B cell (primary cell): ENCODE measurements at regions not wholly inside any gene's neighbourhood (a gene's known extent, or its start where the extent isn't known, plus 50 kb on each side); places are given as distances from the start of the nearest gene placed in this dataset.

Experiments
- ATAC-seq: fragments of 200-7000 bp; cut with Tn5 transposase; one replicate; pipeline ENCODE4 v1.10.0; 2021; ENCODE audit warnings: low read depth, mild to moderate bottlenecking, moderate number of reproducible peaks, moderate library complexity
- CTCF ChIA-PET: fragments of 350-600 bp; sonication (Branson Sonifier 250); formaldehyde crosslinking; loops from one replicate; lab custom pipeline; 2021; ENCODE audit warnings: antibody characterized with exemption, inconsistent platforms; lab: Charles Lee
- POLR2A ChIA-PET: fragments of 350-600 bp; sonication (Branson Sonifier 250); formaldehyde crosslinking; loops from one replicate; lab custom pipeline; 2021; ENCODE audit warnings: antibody characterized with exemption; lab: Charles Lee
- DNase-seq: peaks from one replicate; pipeline ENCODE4 v3.0.0; 2013
- H2AFZ ChIP-seq: 2 replicates; pipeline ENCODE4 v1.6.1; 2012; ENCODE audit warnings: mild to moderate bottlenecking, low read depth, low read length; ENCODE audit not compliant: insufficient read depth, poor library complexity, severe bottlenecking
- H3K27ac ChIP-seq, 2 donors: 1 replicate in 1 of 2; 2 replicates in 1 of 2; pipeline ENCODE4 v1.5.1; 2012 to 2013; ENCODE audit warnings: low read length in 2 of 2, mild to moderate bottlenecking in 2 of 2, moderate library complexity in 1 of 2
- H3K27me3 ChIP-seq, 4 experiments: fragments of 200-600 bp in 1 of 4; sonication (generic) in 1 of 4; replicated peaks in 1 of 4; 1 replicate in 2 of 4; 2 replicates in 2 of 4; pipeline versions ENCODE4 v1.6.1 to v1.7.0; 2013 to 2016; ENCODE audit warnings: low read length in 3 of 4, mild to moderate bottlenecking in 2 of 4, mixed read lengths in 1 of 4, moderate library complexity in 1 of 4; ENCODE audit not compliant: insufficient read depth in 4 of 4, control insufficient read depth in 3 of 4; ENCODE audit errors: control extremely low read depth in 1 of 4
- H3K36me3 ChIP-seq, 2 experiments: replicated peaks in 1 of 2; 1 replicate in 1 of 2; 2 replicates in 1 of 2; pipeline versions ENCODE4 v1.6.1 to v1.7.1; 2013; ENCODE audit warnings: low read length in 1 of 2; ENCODE audit not compliant: insufficient read depth in 2 of 2, control insufficient read depth in 1 of 2; ENCODE audit errors: control extremely low read depth in 1 of 2, extremely low read depth in 1 of 2
- H3K4me1 ChIP-seq, 2 donors: fragments of 200-600 bp in 1 of 2; sonication (generic) in 1 of 2; 1 replicate in 1 of 2; 2 replicates in 1 of 2; pipeline versions ENCODE4 v1.5.1 to v1.6.1; 2013 to 2017; ENCODE audit warnings: low read length in 2 of 2; ENCODE audit not compliant: control insufficient read depth in 2 of 2, insufficient read depth in 2 of 2
- H3K4me2 ChIP-seq: replicated peaks from 2 replicates; pipeline ENCODE3; 2012; ENCODE audit warnings: mild to moderate bottlenecking, low read depth, low read length; ENCODE audit not compliant: poor library complexity, severe bottlenecking
- H3K4me3 ChIP-seq, 5 experiments: fragments of 200-600 bp in 1 of 5; sonication (generic) in 1 of 5; 1 replicate in 3 of 5; 2 replicates in 2 of 5; pipeline versions ENCODE4 v1.5.1 to v1.7.0; 2011 to 2016; ENCODE audit warnings: low read length in 4 of 5, mild to moderate bottlenecking in 4 of 5, low read depth in 2 of 5, control low read depth in 1 of 5, moderate library complexity in 1 of 5; ENCODE audit not compliant: insufficient read depth in 1 of 5; ENCODE audit errors: control extremely low read depth in 1 of 5, extremely low read depth in 1 of 5
- H3K79me2 ChIP-seq: fragments of 200-600 bp; sonication (generic); one replicate; pipeline ENCODE4 v1.6.0; 2016; ENCODE audit warnings: low read length; ENCODE audit not compliant: control insufficient read depth, insufficient read depth
- H3K9ac ChIP-seq: fragments of 200-600 bp; sonication (generic); 2 replicates; pipeline ENCODE4 v1.6.1; 2017; ENCODE audit warnings: mild to moderate bottlenecking, low read length, moderate library complexity
- H3K9me3 ChIP-seq, 3 donors: one replicate each; pipeline versions ENCODE4 v1.6.1 to v1.7.1; 2013; ENCODE audit warnings: low read length in 2 of 3; ENCODE audit not compliant: control insufficient read depth in 2 of 3, insufficient read depth in 1 of 3; ENCODE audit errors: control extremely low read depth in 1 of 3
- H4K20me1 ChIP-seq: 2 replicates; pipeline ENCODE4 v1.6.0; 2012; ENCODE audit warnings: mild to moderate bottlenecking, low read length; ENCODE audit not compliant: insufficient read depth, control insufficient read depth, poor library complexity, severe bottlenecking
- H3K27ac Mint-ChIP-seq: one replicate; pipeline ENCODE4 v1.8.0; 2021; ENCODE audit warnings: mixed read lengths
- H3K27me3 Mint-ChIP-seq: one replicate; pipeline ENCODE4 v1.8.0; 2021; ENCODE audit warnings: mixed read lengths
- H3K4me1 Mint-ChIP-seq: one replicate; pipeline ENCODE4 v1.8.0; 2021; ENCODE audit warnings: mixed read lengths
- H3K4me3 Mint-ChIP-seq: one replicate; pipeline ENCODE4 v1.8.0; 2021; ENCODE audit warnings: mixed read lengths
- H3K9me3 Mint-ChIP-seq: one replicate; pipeline ENCODE4 v1.8.0; 2022; ENCODE audit warnings: mixed read lengths; ENCODE audit not compliant: insufficient read depth
- CTCF ChIP-seq: fragments of 200-600 bp; IDR thresholded peaks from one replicate; pipeline ENCODE4 v1.8.0; 2022; ENCODE audit warnings: antibody characterized with exemption, mild to moderate bottlenecking
- EZH2 ChIP-seq: IDR thresholded peaks from 2 replicates; pipeline ENCODE4 v1.6.1; 2012; ENCODE audit warnings: borderline replicate concordance, low read depth, mild to moderate bottlenecking, moderate library complexity, low read length; ENCODE audit not compliant: insufficient read depth, poor library complexity, severe bottlenecking
- WGBS: methylation state at CpG from one replicate; pipeline ENCODE4 v1.1.5; 2013; ENCODE audit warnings: missing lambda C conversion rate; ENCODE audit not compliant: insufficient coverage; 5-methylcytosine and 5-hydroxymethylcytosine counted together
- intact Hi-C: fragments of 100-400 bp; cut with micrococcal nuclease; formaldehyde crosslinking; loops from one replicate; pipeline ENCODE4 v1.10.0; 2022

GRCh38 chr15:39400002-39400401, 180.9 kb upstream of the THBS1 start:
- Histone ChIP-seq H3K36me3 (no peaks in the 10 kb centered on the region), H3K4me1 (no peaks in the 10 kb centered on the region), H3K27me3 (peaks cover 0 to 5% (median 3%) of the 10 kb centered on the region in 4 experiments), H2AFZ (no peak overlapping the region), H3K4me2 (no peak overlapping the region), H4K20me1 (no peaks in the 10 kb centered on the region), H3K79me2 (no peaks in the 10 kb centered on the region), H3K27ac (no peak overlapping the region), H3K9me3 (no peaks in the 10 kb centered on the region), H3K4me3 (no peak overlapping the region), H3K9ac (no peak overlapping the region)
- ATAC-seq = no peak
- Mint-ChIP-seq H3K4me1 (no peaks in the 10 kb centered on the region), H3K9me3 (no peaks in the 10 kb centered on the region), H3K4me3 (no peak overlapping the region), H3K27me3 (peaks cover 15% of the 10 kb centered on the region), H3K27ac (no peak overlapping the region)
- ChIA-PET CTCF (no interaction called here), POLR2A (no interaction called here)
- no peak for DNase-seq
- intact Hi-C loops = no loop called here
- WGBS = 86% methylated on average over 1 of the region's 1 CpG
- TF ChIP-seq EZH2 (no peak), CTCF (no peak)

- Mint-ChIP-seq H3K4me3 (no peak overlapping the region), H3K27me3 (peaks cover 11% of the 10 kb centered on the region), H3K9me3 (no peaks in the 10 kb centered on the region), H3K27ac (no peak overlapping the region), H3K4me1 (no peaks in the 10 kb centered on the region)
- no peak for TF ChIP-seq EZH2
- TF ChIP-seq CTCF = no peak
- no peak overlapping the region for H3K4me2 ChIP-seq
- no peaks in the 10 kb centered on the region for H3K9me3 ChIP-seq
- no peak overlapping the region for H2AFZ ChIP-seq
- H4K20me1 ChIP-seq = no peaks in the 10 kb centered on the region
- H3K4me3 ChIP-seq = no peak overlapping the region
- ChIA-PET CTCF (no interaction called here), POLR2A (no interaction called here)
- H3K4me1 ChIP-seq = no peaks in the 10 kb centered on the region
- peaks cover 0 to 5% (median 3%) of the 10 kb centered on the region in 4 experiments for H3K27me3 ChIP-seq
- H3K36me3 ChIP-seq = no peaks in the 10 kb centered on the region
- intact Hi-C loops = no loop called here
- H3K27ac ChIP-seq = no peak overlapping the region
- no peaks in the 10 kb centered on the region for H3K79me2 ChIP-seq
- ATAC-seq = no peak
- H3K9ac ChIP-seq = no peak overlapping the region
- 100% methylated on average over 2 of the region's 7 CpGs for WGBS
- no peak for DNase-seq
Measured at GRCh38 chr15:39400821-39401550, 179.9 kb upstream of the THBS1 start.
